ENCODE measurements at regions not wholly inside any gene's neighbourhood (a gene's known extent, or its start where the extent isn't known, plus 50 kb on each side); places are given as distances from the start of the nearest gene placed in this dataset.

GRCh38 chr5:89417990-89418389 lies 535.0 kb upstream of the MEF2C start:
- no peak overlapping the region for H2AK5ac ChIP-seq (ENCODE audit: low read depth, low read length)
- H3K4ac ChIP-seq (ENCODE audit: low read depth, low read length): no peak overlapping the region
- H3K36me3 ChIP-seq (ENCODE audit: control insufficient read depth, insufficient read depth, low read length): no peaks in the 10 kb centered on the region
- H3K23ac ChIP-seq (ENCODE audit: low read depth, low read length): no peak overlapping the region
- H3K9me1 ChIP-seq (ENCODE audit: insufficient read depth, low read length): no peaks in the 10 kb centered on the region
- H3K27ac ChIP-seq (ENCODE audit: insufficient read depth, low read length): no peak overlapping the region
- dilution Hi-C loops (cut with HindIII; ENCODE audit: low sequenced_read_pairs, unreplicated experiment) (no loop called here), intact Hi-C loops (cut with micrococcal nuclease) (no loop called here), in situ Hi-C loops (cut with MboI; ENCODE audit: low sequenced_read_pairs) (no loop called here)
- H3K4me3 ChIP-seq (ENCODE audit: insufficient read depth, low read depth, low read length): no peak overlapping the region
- no peaks in the 10 kb centered on the region for H3K4me1 ChIP-seq (ENCODE audit: control insufficient read depth, insufficient read depth, low read length)
- no CpG with 5 or more reads among the region's 2 CpGs for WGBS, 2 experiments (ENCODE audit: extremely low coverage in 2 of 2, insufficient read length in 1 of 2)
- no peak overlapping the region for H2BK20ac ChIP-seq (ENCODE audit: low read depth, low read length)
- TF ChIP-seq FOS (IDR thresholded peaks at IDR 0.05; ENCODE audit: low read depth, low read length): no peak
- TF ChIP-seq RFX5 (IDR thresholded peaks at IDR 0.05; ENCODE audit: low read depth, low read length): no peak
- no peak for TF ChIP-seq ELK1 (IDR thresholded peaks at IDR 0.05; ENCODE audit: borderline replicate concordance, low read depth, low read length)
- TF ChIP-seq NFE2L2 (IDR thresholded peaks at IDR 0.05; ENCODE audit: low read depth, low read length): no peak
- TF ChIP-seq CTCF (conservative IDR thresholded peaks at IDR 0.05; ENCODE audit: low read depth, low read length): no peak
- TF ChIP-seq BHLHE40 (IDR thresholded peaks at IDR 0.05; ENCODE audit: low read depth, low read length): no peak
- no peak for TF ChIP-seq CEBPB (IDR thresholded peaks at IDR 0.05; ENCODE audit: low read depth, low read length)
- no peak for TF ChIP-seq RAD21 (IDR thresholded peaks at IDR 0.05; ENCODE audit: low read length)
- TF ChIP-seq CHD1 (IDR thresholded peaks at IDR 0.05; ENCODE audit: low read depth, low read length): no peak
- no peak for TF ChIP-seq POLR2A (IDR thresholded peaks at IDR 0.05; ENCODE audit: low read depth, low read length)
- no peak for TF ChIP-seq MXI1 (IDR thresholded peaks at IDR 0.05; ENCODE audit: borderline replicate concordance, low read depth, low read length)
- no peak for TF ChIP-seq USF2 (IDR thresholded peaks at IDR 0.05; ENCODE audit: low read depth, low read length)
- TF ChIP-seq MAFK (IDR thresholded peaks at IDR 0.05; ENCODE audit: low read depth, low read length): no peak
- no peak for TF ChIP-seq RCOR1 (IDR thresholded peaks at IDR 0.05; ENCODE audit: insufficient replicate concordance, low read length)
- no peak overlapping the region for H2AFZ ChIP-seq (replicated peaks; ENCODE audit: low read length, poor library complexity)
- no peaks in the 10 kb centered on the region for H3K27me3 ChIP-seq (ENCODE audit: control insufficient read depth, insufficient read depth, low read length)
- H4K91ac ChIP-seq (ENCODE audit: insufficient read depth, low read depth, low read length): no peak overlapping the region
- POLR2A ChIA-PET (ENCODE audit: unreplicated experiment): no interaction called here
- H2AK9ac ChIP-seq (replicated peaks; ENCODE audit: low read depth, low read length, poor library complexity): no peak overlapping the region
- no peak overlapping the region for H3K18ac ChIP-seq (ENCODE audit: low read depth, low read length)
- H2BK5ac ChIP-seq (ENCODE audit: low read depth, low read length, poor library complexity, severe bottlenecking): no peak overlapping the region
- H3K4me2 ChIP-seq (ENCODE audit: low read depth, low read length): no peak overlapping the region
- H2BK120ac ChIP-seq (ENCODE audit: low read depth, low read length): no peak overlapping the region
- CTCF ChIA-PET: no interaction called here
- no peak overlapping the region for H2BK15ac ChIP-seq (ENCODE audit: low read depth, low read length)
- DNase-seq (no peak), ATAC-seq (ENCODE audit: low read depth) (no peak)
- no peaks in the 10 kb centered on the region for H4K20me1 ChIP-seq (ENCODE audit: insufficient read depth, low read length)
- H3K56ac ChIP-seq (ENCODE audit: extremely low read depth, insufficient read depth, low read length): no peak overlapping the region
- no TSS peak for BruUV-seq (replicated peaks)
- H3K9me3 ChIP-seq (ENCODE audit: control insufficient read depth, insufficient read depth, low read length): no peaks in the 10 kb centered on the region
- no peak overlapping the region for H4K8ac ChIP-seq (ENCODE audit: low read depth in 2 of 2, low read length in 2 of 2)
- no peak overlapping the region for H3K14ac ChIP-seq (replicated peaks; ENCODE audit: low read depth, low read length)
- no peak overlapping the region for H3K9ac ChIP-seq (ENCODE audit: low read depth, low read length)
- no peak overlapping the region for H4K5ac ChIP-seq (ENCODE audit: low read depth, low read length)
- no peaks in the 10 kb centered on the region for H3K79me1 ChIP-seq (ENCODE audit: low read depth in 1 of 2, low read length in 2 of 2)
